Lower leg skin (tissue), 3 donors: ENCODE measurements at regions not wholly inside any gene's neighbourhood (a gene's known extent, or its start where the extent isn't known, plus 50 kb on each side); places are given as distances from the start of the nearest gene placed in this dataset.

Experiments
- POLR2A ChIP-seq, 2 donors: fragments of 450-650 bp; IDR thresholded peaks; one replicate each; pipeline ENCODE4 v1.6.1; 2016 to 2017; ENCODE audit warnings: antibody characterized with exemption in 2 of 2, mild to moderate bottlenecking in 1 of 2, moderate library complexity in 1 of 2
- TF ChIP-seq, protein P1 (sequence below), 3 donors: fragments of 450-650 bp; IDR thresholded peaks; one replicate each; pipeline ENCODE4 v1.5.1; 2016; ENCODE audit warnings: antibody characterized with exemption in 3 of 3, mild to moderate bottlenecking in 3 of 3, moderate library complexity in 2 of 3

DNA sequence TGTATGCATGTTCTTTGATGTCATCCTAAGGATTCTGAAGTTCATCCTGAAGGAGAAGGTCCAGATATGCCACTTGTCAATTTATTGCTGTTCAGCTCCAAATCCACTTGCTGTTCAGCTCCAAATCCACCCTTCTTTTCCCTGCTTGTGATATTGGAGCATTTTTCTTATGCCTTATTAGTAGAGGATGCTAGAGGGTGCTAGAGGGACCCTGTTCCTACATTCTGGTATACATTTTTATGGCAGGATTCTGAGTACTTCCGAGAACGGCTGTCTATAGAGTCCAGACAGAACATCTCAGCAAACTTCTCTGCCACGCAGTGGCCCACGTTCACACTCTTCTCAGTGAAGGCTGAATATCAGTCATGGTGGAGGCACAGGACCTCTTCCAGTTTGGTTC is 406.7 kb downstream of the NOVA1 start:
- TF ChIP-seq, protein P1, sequence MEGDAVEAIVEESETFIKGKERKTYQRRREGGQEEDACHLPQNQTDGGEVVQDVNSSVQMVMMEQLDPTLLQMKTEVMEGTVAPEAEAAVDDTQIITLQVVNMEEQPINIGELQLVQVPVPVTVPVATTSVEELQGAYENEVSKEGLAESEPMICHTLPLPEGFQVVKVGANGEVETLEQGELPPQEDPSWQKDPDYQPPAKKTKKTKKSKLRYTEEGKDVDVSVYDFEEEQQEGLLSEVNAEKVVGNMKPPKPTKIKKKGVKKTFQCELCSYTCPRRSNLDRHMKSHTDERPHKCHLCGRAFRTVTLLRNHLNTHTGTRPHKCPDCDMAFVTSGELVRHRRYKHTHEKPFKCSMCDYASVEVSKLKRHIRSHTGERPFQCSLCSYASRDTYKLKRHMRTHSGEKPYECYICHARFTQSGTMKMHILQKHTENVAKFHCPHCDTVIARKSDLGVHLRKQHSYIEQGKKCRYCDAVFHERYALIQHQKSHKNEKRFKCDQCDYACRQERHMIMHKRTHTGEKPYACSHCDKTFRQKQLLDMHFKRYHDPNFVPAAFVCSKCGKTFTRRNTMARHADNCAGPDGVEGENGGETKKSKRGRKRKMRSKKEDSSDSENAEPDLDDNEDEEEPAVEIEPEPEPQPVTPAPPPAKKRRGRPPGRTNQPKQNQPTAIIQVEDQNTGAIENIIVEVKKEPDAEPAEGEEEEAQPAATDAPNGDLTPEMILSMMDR (IDR thresholded peaks at IDR 0.05), result no peak
- no peak for TF ChIP-seq POLR2A (IDR thresholded peaks at IDR 0.05)
